Suprapubic skin (tissue), 4 donors: ENCODE measurements at regions not wholly inside any gene's neighbourhood (a gene's known extent, or its start where the extent isn't known, plus 50 kb on each side); places are given as distances from the start of the nearest gene placed in this dataset.

Experiments
- CTCF ChIP-seq, 2 donors: fragments of 200-600 bp in 1 of 2; fragments of 450-650 bp in 1 of 2; sonication (generic) in 1 of 2; IDR thresholded peaks; one replicate each; pipeline ENCODE4 v1.5.1; 2016 to 2019; ENCODE audit warnings: antibody characterized with exemption in 2 of 2, mild to moderate bottlenecking in 1 of 2, moderate library complexity in 1 of 2
- POLR2A ChIP-seq, 2 donors: fragments of 450-650 bp; IDR thresholded peaks; one replicate each; pipeline ENCODE4 v1.6.1; 2017; ENCODE audit warnings: antibody characterized with exemption in 2 of 2, mild to moderate bottlenecking in 2 of 2, moderate library complexity in 2 of 2
- POLR2AphosphoS5 ChIP-seq, 3 donors: sonication (generic); formaldehyde crosslinking; IDR thresholded peaks; one replicate each; pipeline ENCODE4 v1.6.1; 2017; ENCODE audit warnings: antibody characterized with exemption in 3 of 3

- TF ChIP-seq CTCF (IDR thresholded peaks at IDR 0.05) (no peak), POLR2A (IDR thresholded peaks at IDR 0.05) (no peak), POLR2AphosphoS5 (IDR thresholded peaks at IDR 0.05) (no peak)
Observed at GRCh38 chr1:80367058-80367457, 1360.5 kb upstream of the ADGRL4 start.
